ENCODE measurements at regions not wholly inside any gene's neighbourhood (a gene's known extent, or its start where the extent isn't known, plus 50 kb on each side); places are given as distances from the start of the nearest gene placed in this dataset.

DNA sequence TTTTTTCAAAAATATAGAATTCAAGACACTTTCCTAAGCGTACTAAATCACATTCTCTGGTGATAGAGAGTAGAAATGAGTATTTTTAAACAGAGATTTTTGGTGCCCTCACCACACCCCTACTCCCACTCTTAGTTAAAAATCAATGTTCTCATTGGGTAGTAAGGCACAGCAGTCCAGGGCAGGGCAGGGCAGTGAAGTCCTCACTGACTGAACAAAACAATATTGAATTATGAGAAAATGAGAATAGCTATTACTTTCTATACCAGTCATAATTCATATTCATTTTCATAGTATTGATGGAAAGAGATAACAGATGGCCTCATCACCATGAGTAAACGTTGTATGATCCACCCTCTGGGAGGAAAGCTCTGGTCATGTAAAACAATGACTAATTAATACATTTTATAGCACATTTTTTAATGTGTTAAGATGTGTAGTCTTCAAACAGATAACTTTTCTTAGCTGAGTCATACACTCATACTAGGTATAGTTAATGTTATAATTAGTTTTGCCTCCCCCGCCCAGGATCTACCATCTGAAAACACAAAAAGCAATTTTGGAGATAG, 686.1 kb downstream of the KCNJ3 start (continued):
- no peak for TF ChIP-seq SAP30 (IDR thresholded peaks at IDR 0.05; ENCODE audit: insufficient read depth, insufficient replicate concordance, low read length)
- TF ChIP-seq RFX5 (IDR thresholded peaks at IDR 0.05; ENCODE audit: borderline replicate concordance, low read depth, low read length), result no peak
- no peak for TF ChIP-seq SUZ12 (IDR thresholded peaks at IDR 0.05; ENCODE audit: low read length)
- TF ChIP-seq ATF3 (IDR thresholded peaks at IDR 0.05; ENCODE audit: insufficient read depth, low read depth, low read length), result no peak

All from H1 (cell line).